ENCODE measurements at regions not wholly inside any gene's neighbourhood (a gene's known extent, or its start where the extent isn't known, plus 50 kb on each side); places are given as distances from the start of the nearest gene placed in this dataset.

DNA sequence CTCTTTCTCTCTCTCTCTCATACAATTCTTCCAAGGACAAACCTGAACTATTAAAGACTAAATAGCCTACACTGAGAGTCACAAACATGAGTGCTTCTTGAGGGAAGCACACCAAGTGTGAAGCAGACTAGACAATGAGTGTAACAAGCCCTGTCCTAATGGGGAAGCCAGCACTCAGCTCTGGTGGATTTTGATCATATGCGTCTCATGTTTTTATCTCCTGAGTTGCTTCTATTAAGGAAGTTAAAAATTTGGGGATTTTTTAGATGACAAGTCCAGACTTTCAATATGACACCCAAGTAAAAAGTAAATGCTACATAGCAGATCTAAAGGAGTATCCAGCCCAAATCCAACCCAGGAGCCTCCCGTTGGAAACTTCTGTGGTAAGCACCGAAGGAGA lies 437.8 kb downstream of the RFC3 start:
- no peak for DNase-seq (ENCODE audit: low read depth)

DNA sequence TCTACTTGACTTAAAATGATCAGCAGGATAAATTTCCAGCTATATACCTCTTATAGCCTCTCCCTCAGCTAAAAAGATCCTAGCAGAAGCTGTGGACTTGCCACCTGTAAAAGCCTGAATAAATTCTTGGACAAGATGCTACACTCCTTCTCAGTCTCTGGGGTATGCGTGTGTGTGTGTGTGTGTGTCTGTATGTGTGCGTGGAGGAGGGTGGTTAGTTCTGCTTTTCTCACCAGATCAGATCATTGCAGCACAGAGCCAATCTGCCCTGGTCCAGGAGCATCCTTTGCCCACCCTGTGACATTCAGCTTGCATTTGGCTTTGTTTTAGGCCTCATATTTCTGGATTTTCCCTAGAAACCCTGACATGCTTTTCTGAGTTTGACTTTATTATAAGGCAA lies 438.3 kb downstream of the RFC3 start:
- H3K4me3 ChIP-seq (ENCODE audit: low read depth, low read length) = no peak overlapping the region
- DNase-seq (ENCODE audit: low read depth) = no peak

More for the DNA sequence above, 437.8 kb downstream of the RFC3 start:
- no peak overlapping the region for H3K4me3 ChIP-seq (ENCODE audit: low read depth, low read length)

DNA sequence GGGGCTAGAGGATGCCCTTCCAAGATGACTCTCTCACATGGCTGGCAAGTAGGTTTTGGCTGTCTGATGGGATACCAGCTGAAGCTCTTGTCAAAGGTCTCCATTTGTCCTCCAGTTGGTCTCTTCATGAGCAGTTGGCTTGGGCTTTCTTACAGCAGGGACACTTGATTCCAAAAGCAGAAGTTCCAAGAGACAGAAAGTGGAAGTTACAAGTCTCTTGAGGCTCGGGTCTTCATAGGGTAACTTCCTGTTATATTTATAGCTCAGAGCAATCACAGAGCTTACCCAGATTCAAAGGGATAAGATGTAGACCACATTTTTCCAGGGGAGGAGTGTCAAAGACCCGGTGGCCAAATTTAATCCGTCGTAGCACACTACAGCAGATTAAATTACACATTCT lies 440.0 kb downstream of the RFC3 start:
- no peak overlapping the region for H3K4me3 ChIP-seq (ENCODE audit: low read depth, low read length)
- no peak for DNase-seq (ENCODE audit: low read depth)

DNA sequence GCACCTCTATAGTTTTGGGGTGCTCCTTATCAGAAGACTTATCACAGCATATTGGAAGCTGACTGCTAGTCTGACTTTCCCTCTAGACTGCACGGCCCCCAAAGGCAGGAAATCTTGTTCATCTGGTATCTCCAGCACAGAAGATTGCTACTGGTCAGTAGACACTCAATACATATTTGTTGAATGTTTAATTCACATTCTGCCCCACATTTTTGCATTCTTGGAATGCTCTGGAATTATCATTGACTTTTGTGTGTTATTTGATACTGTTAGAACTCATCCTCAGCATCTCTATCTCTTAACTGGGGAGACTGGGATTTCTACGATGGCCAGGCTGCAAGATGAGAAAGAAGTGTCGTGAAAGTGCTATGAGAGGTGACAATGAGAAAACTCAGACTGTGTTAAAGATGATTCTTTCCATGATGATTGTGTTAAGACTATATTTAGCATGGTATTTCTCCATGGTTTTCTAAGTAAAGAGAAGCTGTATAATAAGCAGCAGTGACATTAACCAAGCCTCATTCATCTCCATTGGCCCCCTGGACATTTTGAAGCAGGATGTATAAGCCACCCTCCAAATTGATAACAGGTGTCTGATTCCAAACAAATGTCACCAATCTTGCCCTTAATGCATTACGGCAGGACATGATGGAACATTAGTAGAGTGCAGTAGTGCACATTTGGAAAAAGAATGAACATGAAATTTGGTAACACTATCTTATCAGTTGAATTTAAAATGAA lies 440.9 kb downstream of the RFC3 start:
- no peak for DNase-seq (ENCODE audit: low read depth)
- no peak overlapping the region for H3K4me3 ChIP-seq (ENCODE audit: low read depth, low read length)

DNA sequence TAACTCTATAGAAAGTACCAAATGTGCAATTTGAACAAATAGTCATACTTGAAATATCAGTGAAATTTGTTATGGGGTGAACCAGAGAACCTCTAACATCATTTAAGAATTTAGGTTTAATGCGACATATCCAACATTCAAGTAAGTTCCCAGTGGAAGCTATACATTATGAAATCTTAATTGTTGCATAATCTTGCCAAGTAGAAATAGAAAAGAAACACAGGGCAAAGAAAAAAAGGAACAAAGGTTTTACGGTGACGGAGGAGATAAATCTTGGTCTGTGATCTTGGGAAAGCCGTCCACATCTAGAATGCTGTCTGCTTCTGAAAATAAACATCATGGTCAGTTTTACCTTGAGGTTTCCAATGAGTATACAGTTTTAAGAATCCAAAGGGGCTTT lies 445.7 kb downstream of the RFC3 start:
- H3K4me3 ChIP-seq (ENCODE audit: low read depth, low read length) = no peak overlapping the region
- DNase-seq (ENCODE audit: low read depth) = no peak

DNA sequence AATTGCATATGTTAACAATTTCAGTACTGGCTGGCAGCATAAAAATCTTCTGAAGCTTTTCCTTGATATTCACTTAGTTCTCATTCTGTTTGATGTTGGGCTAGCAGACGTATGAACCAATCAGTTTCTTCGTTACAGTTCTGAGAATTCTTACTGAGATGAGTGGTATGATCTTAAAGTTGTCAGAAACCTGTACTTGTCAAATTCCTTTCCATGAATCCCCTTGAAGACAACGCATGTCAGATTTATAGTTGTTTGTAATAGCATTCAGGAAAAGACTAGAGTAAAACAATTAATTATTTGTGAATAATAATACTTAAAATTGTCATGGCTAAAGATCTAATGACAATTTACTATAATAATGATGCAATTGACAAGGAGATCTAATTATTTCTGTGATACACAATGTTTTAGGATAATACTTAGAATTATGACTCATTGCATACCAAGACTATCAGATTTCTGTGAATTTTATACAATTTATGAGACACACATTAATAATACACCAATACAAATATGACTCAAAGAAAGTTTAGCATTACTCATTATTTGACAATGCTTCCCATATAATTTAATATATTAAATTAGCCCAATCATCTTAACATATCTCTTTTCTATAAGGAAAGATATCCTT lies 447.2 kb downstream of the RFC3 start:
- no peak overlapping the region for H3K4me3 ChIP-seq (ENCODE audit: low read depth, low read length)
- DNase-seq (ENCODE audit: low read depth) = no peak

DNA sequence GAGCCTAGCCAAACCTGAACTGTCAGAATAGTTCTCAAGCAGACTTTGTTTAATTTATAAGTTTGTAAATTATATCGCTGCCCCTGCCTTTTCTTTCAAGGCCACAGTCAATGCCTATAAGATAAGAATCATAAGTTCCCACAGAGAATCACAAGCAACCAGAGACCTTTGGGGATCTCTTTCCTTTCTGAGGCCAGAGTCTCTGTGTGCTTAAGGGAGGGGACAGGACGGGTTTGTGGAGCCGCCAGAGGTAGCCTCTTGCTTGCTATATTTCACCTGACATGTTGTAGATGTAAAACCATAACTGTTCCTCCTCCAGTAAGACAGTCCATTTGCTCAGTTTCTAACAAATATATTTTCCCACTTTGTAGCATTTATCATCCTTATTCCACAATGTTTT lies 458.8 kb downstream of the RFC3 start:
- H3K4me3 ChIP-seq (ENCODE audit: low read depth, low read length) = no peak overlapping the region
- no peak for DNase-seq (ENCODE audit: low read depth)

DNA sequence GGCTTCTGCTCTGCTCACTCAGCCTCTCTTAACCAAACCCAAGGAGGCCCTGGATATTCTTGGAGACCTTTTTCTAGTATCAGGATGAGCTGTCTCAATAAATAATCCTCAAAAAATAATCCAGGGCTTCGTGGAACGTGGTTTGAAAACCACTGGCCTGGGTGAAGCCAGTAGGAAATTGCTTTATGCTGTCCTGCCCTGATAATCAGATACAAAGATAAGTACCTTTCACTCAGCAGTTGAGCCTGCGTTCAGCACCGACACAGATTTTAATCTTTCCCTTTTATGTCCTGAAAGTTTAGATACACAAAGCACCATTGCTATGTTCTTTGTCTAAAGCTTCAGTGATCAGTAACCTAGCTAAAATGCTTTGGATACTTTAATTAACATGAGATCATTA lies 460.0 kb downstream of the RFC3 start:
- no peak overlapping the region for H3K4me3 ChIP-seq (ENCODE audit: low read depth, low read length)
- DNase-seq (ENCODE audit: low read depth) = no peak

DNA sequence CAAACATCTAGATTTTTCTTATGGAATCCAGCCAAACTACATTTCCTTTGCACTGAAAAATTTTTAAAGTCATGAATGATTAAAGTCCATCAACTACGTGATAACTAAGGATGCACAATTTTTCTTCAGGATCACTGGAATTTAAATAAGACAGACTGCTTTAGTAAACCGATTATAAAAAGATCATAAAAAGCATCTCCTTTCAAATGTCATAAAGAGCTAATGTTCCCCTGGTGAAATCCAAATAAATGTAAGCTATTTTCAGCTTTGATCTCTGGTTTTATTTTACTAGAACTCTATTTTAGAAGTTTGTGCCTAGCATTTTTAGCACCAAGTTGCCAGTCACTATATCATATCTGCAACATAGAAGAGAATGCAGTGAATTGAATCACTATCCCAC lies 460.8 kb downstream of the RFC3 start:
- no peak overlapping the region for H3K4me3 ChIP-seq (ENCODE audit: low read depth, low read length)
- no peak for DNase-seq (ENCODE audit: low read depth)

DNA sequence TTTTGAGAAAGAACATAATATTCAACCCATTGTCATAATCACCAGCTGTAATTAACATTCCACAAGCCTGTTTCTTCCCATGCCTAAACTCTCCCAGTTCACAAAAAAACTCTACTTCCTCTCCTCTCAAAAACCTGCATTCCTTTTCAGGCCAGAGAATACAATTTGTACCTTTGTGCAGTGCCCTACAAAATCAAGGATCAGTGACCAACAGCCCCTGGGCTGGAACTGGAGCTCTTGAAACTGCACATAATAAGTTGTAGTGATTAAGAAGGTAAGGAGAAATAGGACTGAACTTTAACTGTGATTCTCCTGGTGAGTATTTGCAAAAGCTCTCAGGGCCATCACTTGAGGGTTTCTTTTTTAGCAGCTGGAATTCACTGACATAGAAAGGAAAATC lies 472.7 kb downstream of the RFC3 start:
- no peak for DNase-seq (ENCODE audit: low read depth)
- no peak overlapping the region for H3K4me3 ChIP-seq (ENCODE audit: low read depth, low read length)

DNA sequence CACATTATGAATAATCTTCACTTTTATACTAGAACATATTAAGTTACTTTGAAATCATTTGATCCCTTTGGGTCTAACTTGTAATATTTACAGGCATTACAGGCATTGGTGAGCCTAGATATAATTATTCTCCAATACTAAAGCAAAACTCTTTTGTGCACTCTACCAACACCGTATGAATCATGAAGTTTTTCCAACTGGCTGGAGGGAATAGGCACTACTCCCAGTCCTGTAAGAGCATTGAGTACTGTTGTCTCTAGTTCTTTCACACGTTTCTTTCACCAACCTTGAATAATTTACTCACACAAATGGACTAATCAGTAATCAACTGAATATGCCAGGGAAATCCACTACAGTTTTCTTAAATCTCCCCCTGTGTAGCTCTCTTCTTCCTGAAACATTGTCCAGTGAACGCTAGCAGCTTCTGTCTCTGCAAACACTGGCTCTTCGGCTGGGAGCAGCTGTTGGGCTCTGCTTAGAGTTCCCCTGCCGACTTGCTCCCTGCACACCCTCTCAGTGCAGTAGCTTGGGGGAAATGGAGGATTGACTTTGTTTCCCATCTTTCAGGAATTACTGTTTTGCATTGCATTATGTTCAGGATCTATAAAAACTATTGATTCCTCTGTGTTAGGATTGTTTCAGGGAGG lies 476.7 kb downstream of the RFC3 start:
- H3K4me3 ChIP-seq (ENCODE audit: low read depth, low read length) = no peak overlapping the region
- no peak for DNase-seq (ENCODE audit: low read depth)

DNA sequence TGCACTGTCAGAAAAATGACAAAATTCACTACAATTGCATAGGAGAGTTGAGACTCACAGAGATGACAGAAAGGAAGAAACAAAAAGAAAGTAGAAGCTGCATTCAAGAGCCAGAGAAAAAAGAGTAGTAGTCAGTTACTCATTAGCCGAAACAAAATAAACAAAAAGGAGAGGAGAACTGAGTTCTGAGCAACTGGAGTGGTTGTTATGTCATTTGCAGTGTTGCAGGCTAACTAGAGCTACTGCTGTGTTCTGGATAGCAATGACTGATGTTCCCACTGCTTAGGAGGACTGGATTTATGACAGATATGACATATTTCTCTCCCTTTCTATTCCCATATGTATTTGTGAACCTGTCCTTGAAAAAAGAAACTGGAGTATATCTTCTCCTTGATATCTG lies 482.6 kb downstream of the RFC3 start:
- no peak overlapping the region for H3K4me3 ChIP-seq (ENCODE audit: low read depth, low read length)
- DNase-seq (ENCODE audit: low read depth) = no peak

DNA sequence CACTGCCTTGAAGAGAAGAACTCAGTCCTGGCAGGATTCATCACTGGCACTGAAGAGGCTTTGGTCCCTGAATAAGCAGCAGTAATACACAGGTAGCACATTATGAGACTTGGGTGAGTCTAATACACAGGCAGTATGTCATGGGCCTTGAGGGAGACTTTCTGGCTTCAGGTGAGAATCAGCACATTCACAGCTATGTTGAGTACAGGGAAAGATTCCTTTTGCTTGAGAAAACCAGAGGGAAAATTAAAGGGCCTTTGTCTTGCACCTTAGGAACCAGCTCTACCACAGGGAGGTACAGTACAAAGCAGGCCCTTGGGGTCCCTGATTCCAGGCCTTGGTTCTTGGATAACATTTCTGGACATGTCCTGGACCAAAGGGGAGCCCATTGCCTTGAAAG lies 484.6 kb downstream of the RFC3 start:
- DNase-seq (ENCODE audit: low read depth) = no peak

DNA sequence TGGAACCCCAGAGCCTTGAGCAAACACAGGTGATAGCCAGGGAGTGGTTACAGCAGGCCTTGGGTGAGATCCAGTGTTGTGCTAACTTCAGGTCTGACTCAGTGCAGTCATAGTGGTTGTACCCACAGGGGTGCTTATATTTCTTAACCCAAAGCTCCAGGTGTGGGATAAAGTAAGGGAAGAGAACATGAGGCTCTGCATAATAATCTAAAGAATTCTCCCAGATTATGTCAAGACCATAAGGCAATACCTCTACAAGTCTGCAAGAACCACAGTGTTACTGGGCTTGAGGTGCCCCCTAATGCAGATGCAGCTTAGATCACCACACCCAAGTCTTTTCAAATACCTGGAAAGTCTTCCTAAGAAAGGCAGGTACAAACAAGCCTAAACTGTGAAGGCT lies 485.4 kb downstream of the RFC3 start:
- DNase-seq (ENCODE audit: low read depth) = no peak
- no peak overlapping the region for H3K4me3 ChIP-seq (ENCODE audit: low read depth, low read length)

More for the DNA sequence above, 484.6 kb downstream of the RFC3 start:
- H3K4me3 ChIP-seq (ENCODE audit: low read depth, low read length) = no peak overlapping the region

DNA sequence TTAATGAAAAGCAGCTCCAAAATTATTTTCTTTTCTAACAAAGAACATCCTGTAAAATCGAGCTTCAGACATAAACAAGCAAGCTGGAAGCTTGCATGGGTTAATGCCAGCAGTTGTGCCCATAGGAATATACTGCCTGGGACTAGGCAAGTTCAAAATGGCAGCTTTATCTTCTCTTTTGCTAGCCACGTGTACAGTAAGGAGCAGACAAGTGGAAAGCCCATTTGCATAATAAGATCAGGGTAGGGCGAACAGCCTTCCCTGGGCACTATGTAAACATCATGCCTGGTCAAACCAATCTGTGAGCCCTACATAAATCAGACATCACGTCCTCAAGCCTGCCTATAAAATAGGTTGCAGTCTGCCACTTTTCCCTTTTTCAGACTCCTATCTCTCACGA lies 489.7 kb downstream of the RFC3 start:
- DNase-seq (ENCODE audit: low read depth) = no peak

DNA sequence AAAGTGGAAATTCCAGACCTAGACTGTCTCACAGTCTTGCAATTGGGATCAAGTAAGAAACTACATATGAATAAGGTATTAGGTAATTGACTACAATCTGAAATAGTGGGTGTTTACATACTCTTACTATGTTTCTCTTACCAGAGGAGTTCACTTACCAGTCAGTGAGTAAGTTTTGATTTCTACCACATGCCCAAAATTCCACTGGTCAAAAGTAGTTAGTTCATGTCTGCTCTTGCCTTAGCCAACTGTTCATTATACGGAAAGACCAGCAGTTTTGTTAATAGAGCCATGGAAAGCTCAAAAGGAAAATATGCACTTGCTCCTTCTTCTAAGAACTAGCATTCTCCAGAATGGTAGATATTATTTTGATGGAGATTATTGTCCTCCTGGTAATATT lies 490.8 kb downstream of the RFC3 start:
- H3K4me3 ChIP-seq (ENCODE audit: low read depth, low read length) = no peak overlapping the region
- DNase-seq (ENCODE audit: low read depth) = no peak

More for the DNA sequence above, 489.7 kb downstream of the RFC3 start:
- no peak overlapping the region for H3K4me3 ChIP-seq (ENCODE audit: low read depth, low read length)

DNA sequence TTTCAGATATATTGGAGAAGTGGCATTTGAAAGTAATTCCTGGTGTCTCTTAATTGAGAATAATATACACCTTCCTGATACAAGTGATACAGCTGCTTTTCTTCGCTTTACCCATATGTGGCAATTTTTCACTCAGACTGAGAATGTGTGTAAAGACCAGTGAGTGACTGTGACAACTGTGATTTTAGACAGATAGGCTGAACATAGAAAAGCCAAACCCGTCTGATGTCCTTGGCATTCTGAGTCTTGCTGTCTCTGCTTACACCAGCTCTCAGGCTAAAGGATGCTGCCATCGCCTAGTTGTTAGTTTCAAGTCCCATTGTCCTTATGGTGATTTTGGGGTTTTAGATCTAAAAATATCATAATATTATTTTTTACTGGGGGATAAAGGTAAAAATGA lies 492.6 kb downstream of the RFC3 start:
- H3K4me3 ChIP-seq (ENCODE audit: low read depth, low read length) = no peak overlapping the region
- DNase-seq (ENCODE audit: low read depth) = peak; percentile 4

DNA sequence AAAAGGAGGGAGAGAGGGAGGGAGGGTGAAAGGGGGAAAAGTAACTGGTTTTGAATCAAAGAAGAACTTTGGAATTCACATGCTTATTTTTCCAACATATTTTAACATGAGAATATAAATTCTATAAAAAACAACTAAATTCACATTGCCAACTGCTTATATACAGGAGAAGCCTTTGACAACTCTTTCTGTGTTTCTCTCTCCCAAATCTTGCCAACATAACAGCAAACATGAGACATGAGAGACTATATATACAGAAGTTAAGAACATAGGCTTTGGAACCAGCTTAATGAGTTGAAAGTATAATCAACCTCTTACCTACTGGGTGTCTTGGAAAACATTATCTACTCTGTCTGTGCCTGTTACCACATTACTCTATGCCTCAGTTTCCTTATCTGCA lies 493.3 kb downstream of the RFC3 start:
- DNase-seq (ENCODE audit: low read depth) = no peak

DNA sequence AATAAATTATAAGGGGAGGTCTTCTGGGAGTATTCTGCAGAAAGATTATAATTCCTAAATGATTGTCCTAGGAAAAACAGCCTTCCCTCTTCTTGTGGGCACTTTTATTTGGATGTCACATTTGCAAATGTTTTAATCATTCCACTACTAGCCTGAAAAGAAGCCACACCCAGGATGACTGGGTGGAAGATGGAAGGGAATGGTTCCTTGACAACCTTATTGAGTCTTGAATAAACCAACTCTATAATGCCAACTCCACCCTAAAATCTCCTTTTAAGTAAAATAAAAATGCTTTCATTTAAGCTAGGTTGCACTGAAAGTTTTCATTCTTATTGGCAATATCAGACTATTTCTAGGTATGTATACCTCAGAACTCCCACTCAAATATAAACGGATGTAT lies 494.6 kb downstream of the RFC3 start:
- DNase-seq (ENCODE audit: low read depth) = no peak
- H3K4me3 ChIP-seq (ENCODE audit: low read depth, low read length) = no peak overlapping the region

More for the DNA sequence above, 493.3 kb downstream of the RFC3 start:
- no peak overlapping the region for H3K4me3 ChIP-seq (ENCODE audit: low read depth, low read length)

DNA sequence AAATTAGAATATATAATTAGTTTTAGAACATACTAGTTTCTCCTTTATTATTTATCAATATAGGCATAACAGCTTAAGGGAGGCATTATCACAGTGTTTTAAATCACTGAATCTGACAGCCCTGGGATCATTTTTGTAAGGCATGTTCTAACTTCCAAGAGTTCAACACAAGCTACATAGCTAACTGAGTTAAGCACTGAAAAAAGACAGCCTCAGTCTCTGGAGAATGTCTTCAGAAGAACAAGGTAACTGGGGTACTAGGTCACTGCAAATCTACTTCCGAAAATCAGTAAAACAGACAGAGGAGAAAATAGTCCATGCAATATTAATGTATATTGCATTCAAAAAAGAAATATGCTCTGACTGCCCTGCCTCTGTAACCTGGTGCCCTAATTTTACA lies 502.1 kb downstream of the RFC3 start:
- DNase-seq (ENCODE audit: low read depth) = no peak
- no peak overlapping the region for H3K4me3 ChIP-seq (ENCODE audit: low read depth, low read length)
